Endothelial cell (in vitro differentiated cells): ENCODE measurements at regions not wholly inside any gene's neighbourhood (a gene's known extent, or its start where the extent isn't known, plus 50 kb on each side); places are given as distances from the start of the nearest gene placed in this dataset.

Experiments used
- DNase-seq: peaks from one replicate; pipeline ENCODE4 v3.0.0; 2021; ENCODE audit warnings: low spot score
- H3K27ac Mint-ChIP-seq: one replicate; pipeline ENCODE4 v1.8.0; 2021; ENCODE audit warnings: mixed read lengths, inconsistent platforms; ENCODE audit not compliant: unreplicated experiment
- H3K27me3 Mint-ChIP-seq: one replicate; pipeline ENCODE4 v1.8.0; 2021; ENCODE audit warnings: mild to moderate bottlenecking, moderate library complexity, mixed read lengths, inconsistent platforms; ENCODE audit not compliant: unreplicated experiment
- H3K36me3 Mint-ChIP-seq: one replicate; pipeline ENCODE4 v1.8.0; 2021; ENCODE audit warnings: mild to moderate bottlenecking, low read depth, mixed read lengths, inconsistent platforms; ENCODE audit not compliant: unreplicated experiment
- H3K4me1 Mint-ChIP-seq: one replicate; pipeline ENCODE4 v1.8.0; 2021; ENCODE audit warnings: mild to moderate bottlenecking, mixed read lengths, inconsistent platforms; ENCODE audit not compliant: unreplicated experiment
- H3K4me3 Mint-ChIP-seq: one replicate; pipeline ENCODE4 v1.8.0; 2021; ENCODE audit warnings: mild to moderate bottlenecking, mixed read lengths, inconsistent platforms; ENCODE audit not compliant: unreplicated experiment
- H3K9me3 Mint-ChIP-seq: one replicate; pipeline ENCODE4 v1.8.0; 2021; ENCODE audit warnings: mixed read lengths, inconsistent platforms; ENCODE audit not compliant: unreplicated experiment
- CTCF ChIP-seq: fragments of 200-600 bp; sonication (generic); IDR thresholded peaks from one replicate; pipeline ENCODE4 v1.5.0; 2021; ENCODE audit warnings: antibody characterized with exemption; ENCODE audit not compliant: unreplicated experiment

GRCh38 chr15:87734571-87735373, 521.8 kb downstream of the NTRK3 start:
- H3K27me3 Mint-ChIP-seq: peaks cover 7% of the 10 kb centered on the region

GRCh38 chr15:87733977-87734376, 522.6 kb downstream of the NTRK3 start:
- peaks cover 12% of the 10 kb centered on the region for H3K4me1 Mint-ChIP-seq
- no peak for TF ChIP-seq CTCF
- no peak overlapping the region for H3K27ac Mint-ChIP-seq
- peaks cover 7% of the 10 kb centered on the region for H3K27me3 Mint-ChIP-seq
- no peak overlapping the region for H3K4me3 Mint-ChIP-seq
- no peak for DNase-seq
- no peaks in the 10 kb centered on the region for H3K9me3 Mint-ChIP-seq
- H3K36me3 Mint-ChIP-seq: no peaks in the 10 kb centered on the region

More at GRCh38 chr15:87734571-87735373, 521.8 kb downstream of the NTRK3 start:
- TF ChIP-seq CTCF: no peak
- Mint-ChIP-seq H3K9me3 (no peaks in the 10 kb centered on the region), H3K27ac (no peak overlapping the region), H3K4me1 (peaks cover 12% of the 10 kb centered on the region), H3K36me3 (no peaks in the 10 kb centered on the region), H3K4me3 (no peak overlapping the region)
- no peak for DNase-seq

- H3K36me3 Mint-ChIP-seq: no peaks in the 10 kb centered on the region
- no peak overlapping the region for H3K4me3 Mint-ChIP-seq
Measured at GRCh38 chr15:87733541-87733941, 523.0 kb downstream of the NTRK3 start.

GRCh38 chr15:87732976-87733375, 523.6 kb downstream of the NTRK3 start:
- no peak overlapping the region for H3K4me3 Mint-ChIP-seq
- no peak overlapping the region for H3K27ac Mint-ChIP-seq
- peaks cover 12% of the 10 kb centered on the region for H3K4me1 Mint-ChIP-seq
- no peak for TF ChIP-seq CTCF
- H3K36me3 Mint-ChIP-seq: no peaks in the 10 kb centered on the region
- peaks cover 7% of the 10 kb centered on the region for H3K27me3 Mint-ChIP-seq
- no peak for DNase-seq
- no peaks in the 10 kb centered on the region for H3K9me3 Mint-ChIP-seq

More at GRCh38 chr15:87733541-87733941, 523.0 kb downstream of the NTRK3 start:
- Mint-ChIP-seq H3K27ac (no peak overlapping the region), H3K4me1 (peaks cover 12% of the 10 kb centered on the region), H3K9me3 (no peaks in the 10 kb centered on the region), H3K27me3 (peaks cover 7% of the 10 kb centered on the region)
- DNase-seq: no peak
- TF ChIP-seq CTCF: no peak

GRCh38 chr15:87731630-87732029, 524.9 kb downstream of the NTRK3 start:
- Mint-ChIP-seq H3K9me3 (no peaks in the 10 kb centered on the region), H3K4me1 (peaks cover 9% of the 10 kb centered on the region), H3K27ac (no peak overlapping the region), H3K4me3 (no peak overlapping the region), H3K27me3 (peaks cover 7% of the 10 kb centered on the region), H3K36me3 (no peaks in the 10 kb centered on the region)
- DNase-seq: no peak
- TF ChIP-seq CTCF: no peak
